ENCODE measurements at regions not wholly inside any gene's neighbourhood (a gene's known extent, or its start where the extent isn't known, plus 50 kb on each side); places are given as distances from the start of the nearest gene placed in this dataset.
"Not testable (repeated sequence)": the region's sequence is repeated elsewhere in the genome, so short reads cannot be mapped to it uniquely, and the experiment has no call there.

DNA sequence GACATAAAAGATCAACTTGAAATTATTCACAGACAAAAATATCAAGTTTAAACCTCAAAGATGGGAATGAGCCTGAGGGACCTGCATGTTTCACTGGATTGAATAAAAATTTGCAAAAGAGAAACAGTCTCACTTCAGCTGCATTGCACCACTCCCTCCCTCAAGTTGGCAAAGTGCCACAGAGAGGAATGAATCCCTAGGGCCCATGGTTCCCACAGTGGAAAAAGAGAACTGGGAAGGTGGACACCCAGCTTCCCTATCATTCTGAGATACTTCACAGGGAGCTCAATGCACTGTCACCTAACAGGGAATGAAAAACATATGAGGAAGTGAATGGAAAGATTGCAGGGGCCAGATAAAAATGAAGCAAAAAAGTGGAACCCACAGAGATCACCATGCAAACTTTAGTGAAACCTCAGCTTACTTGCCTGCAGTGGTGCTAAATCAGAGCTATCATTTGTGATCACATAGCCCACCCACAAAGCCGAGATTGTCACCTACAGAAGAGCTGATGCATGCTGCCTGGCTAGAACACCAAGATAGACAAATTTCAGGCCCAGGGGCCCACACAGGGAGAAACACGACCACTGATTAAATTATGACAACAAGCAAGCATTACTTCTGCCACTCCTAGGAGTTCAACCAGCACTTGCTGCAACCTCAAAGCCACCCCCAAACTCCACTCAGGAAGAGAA is 911.3 kb downstream of the LRFN5 start:
- Histone ChIP-seq H3K36me3 (replicated peaks) (no peaks in the 10 kb centered on the region), H3K4me3 (no peak overlapping the region), H3K4me1 (no peaks in the 10 kb centered on the region), H3K27me3 (ENCODE audit: low read depth) (no peaks in the 10 kb centered on the region), H3K9me3 (no peaks in the 10 kb centered on the region)
- in situ Hi-C loops (cut with MboI; ENCODE audit: low sequenced_read_pairs), result no loop called here
- DNase-seq (ENCODE audit: low spot score in 2 of 2), result peak in 1 of 2 experiments; percentile 10

DNA sequence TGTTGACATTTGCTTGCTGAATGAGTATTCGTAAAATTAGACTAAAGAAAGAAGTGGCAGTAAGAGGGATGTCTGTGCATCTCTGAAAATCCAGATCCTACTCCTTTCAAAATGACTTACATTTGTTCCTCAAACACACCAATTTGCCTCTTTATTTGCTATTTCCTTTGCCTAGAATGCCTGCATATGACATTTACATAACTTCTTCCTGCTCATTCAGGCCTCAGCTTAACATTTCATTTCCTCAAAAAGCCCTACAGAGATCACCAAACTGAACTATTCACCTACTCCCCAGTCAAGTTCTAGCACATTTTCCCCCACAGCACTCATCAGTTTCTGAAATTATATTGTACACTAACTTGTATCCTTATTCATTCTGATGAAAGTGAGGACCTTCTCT is 907.2 kb downstream of the LRFN5 start:
- Histone ChIP-seq H3K27me3 (ENCODE audit: low read depth) (no peaks in the 10 kb centered on the region), H3K4me1 (no peaks in the 10 kb centered on the region), H3K4me3 (no peak overlapping the region), H3K36me3 (replicated peaks) (no peaks in the 10 kb centered on the region), H3K9me3 (no peaks in the 10 kb centered on the region)
- no peak for DNase-seq (ENCODE audit: low spot score in 2 of 2)
- in situ Hi-C loops (cut with MboI; ENCODE audit: low sequenced_read_pairs), result no loop called here

DNA sequence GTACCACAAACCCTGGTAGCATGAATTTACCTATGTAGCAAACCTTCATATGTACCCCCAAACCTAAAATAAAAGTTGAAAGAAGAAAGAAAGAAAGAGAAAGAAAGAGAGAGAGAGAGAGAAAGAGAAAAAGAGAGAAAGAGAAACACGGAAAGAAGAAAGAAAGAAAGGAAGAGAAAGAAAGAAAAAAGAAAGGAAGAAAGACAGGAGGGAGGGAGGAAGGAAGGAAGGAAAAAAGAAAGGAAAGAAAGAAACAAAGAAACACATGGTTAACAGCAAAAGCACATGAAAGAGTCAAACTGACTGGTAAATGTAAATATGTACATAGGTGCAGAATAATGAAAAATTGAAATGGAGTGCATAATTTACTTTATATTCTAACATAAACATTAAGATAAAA is 903.4 kb downstream of the LRFN5 start:
- Histone ChIP-seq H3K4me1 (no peaks in the 10 kb centered on the region), H3K9me3 (no peaks in the 10 kb centered on the region), H3K27me3 (ENCODE audit: low read depth) (no peaks in the 10 kb centered on the region), H3K4me3 (no peak overlapping the region), H3K36me3 (replicated peaks) (no peaks in the 10 kb centered on the region)
- DNase-seq (ENCODE audit: low spot score in 2 of 2), result no peak
- in situ Hi-C loops (cut with MboI; ENCODE audit: low sequenced_read_pairs), result no loop called here

DNA sequence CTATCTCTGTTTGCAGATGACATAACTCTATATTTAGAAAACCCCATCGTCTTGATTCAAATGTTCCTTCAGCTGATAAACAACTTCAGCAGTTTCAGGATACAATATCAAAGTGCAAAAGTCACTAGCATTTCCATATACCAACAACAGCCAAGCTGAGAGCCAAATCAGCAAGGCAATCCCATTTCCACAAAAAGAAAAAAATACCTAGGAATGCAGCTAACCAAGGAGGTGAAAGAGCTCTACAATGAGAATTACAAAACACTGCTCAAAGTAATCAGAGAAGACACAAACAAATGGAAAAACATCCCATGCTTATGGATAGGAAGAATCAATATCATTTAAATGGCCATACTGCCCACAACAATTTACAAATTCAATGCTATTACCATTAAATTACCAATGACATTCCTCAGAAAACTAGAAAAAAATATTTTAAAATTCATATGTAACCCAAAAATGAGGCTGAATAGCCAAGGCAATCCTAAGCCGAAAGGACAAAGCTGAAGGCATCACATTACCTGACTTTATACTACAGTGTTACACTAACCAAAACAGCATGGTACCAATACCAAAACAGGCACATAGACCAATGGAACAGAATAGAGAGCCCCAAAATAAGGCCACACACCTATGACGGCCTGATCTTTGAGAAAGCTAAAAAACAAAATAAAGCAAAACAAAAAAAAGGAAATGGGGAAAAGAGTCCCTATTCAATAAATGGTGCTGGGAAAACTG is 901.7 kb downstream of the LRFN5 start:
- Histone ChIP-seq H3K4me3 (no peak overlapping the region), H3K36me3 (replicated peaks) (no peaks in the 10 kb centered on the region), H3K4me1 (no peaks in the 10 kb centered on the region), H3K27me3 (ENCODE audit: low read depth) (no peaks in the 10 kb centered on the region), H3K9me3 (no peaks in the 10 kb centered on the region)
- no peak for DNase-seq (ENCODE audit: low spot score in 2 of 2)
- in situ Hi-C loops (cut with MboI; ENCODE audit: low sequenced_read_pairs), result no loop called here

DNA sequence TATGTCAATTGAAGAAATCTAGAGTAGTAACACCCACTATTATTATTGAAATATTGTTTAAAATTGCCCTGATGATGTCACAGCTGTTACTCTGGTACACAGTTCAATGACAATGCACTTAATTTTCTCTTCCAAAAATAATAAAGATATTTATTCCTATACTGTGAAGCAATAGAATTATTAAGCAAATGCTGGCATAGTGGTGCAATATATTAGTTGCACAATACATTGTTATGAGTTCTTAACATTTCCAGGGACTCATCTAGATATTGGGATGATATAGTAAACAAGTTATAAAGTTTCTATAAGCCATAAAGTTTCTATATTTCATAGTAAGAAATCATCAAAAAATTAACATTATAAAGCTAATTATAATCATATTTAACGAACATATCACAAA is 897.8 kb downstream of the LRFN5 start:
- Histone ChIP-seq H3K27me3 (ENCODE audit: low read depth) (no peaks in the 10 kb centered on the region), H3K4me3 (no peak overlapping the region), H3K4me1 (no peaks in the 10 kb centered on the region), H3K9me3 (no peaks in the 10 kb centered on the region), H3K36me3 (replicated peaks) (no peaks in the 10 kb centered on the region)
- in situ Hi-C loops (cut with MboI; ENCODE audit: low sequenced_read_pairs), result no loop called here
- no peak for DNase-seq (ENCODE audit: low spot score in 2 of 2)

DNA sequence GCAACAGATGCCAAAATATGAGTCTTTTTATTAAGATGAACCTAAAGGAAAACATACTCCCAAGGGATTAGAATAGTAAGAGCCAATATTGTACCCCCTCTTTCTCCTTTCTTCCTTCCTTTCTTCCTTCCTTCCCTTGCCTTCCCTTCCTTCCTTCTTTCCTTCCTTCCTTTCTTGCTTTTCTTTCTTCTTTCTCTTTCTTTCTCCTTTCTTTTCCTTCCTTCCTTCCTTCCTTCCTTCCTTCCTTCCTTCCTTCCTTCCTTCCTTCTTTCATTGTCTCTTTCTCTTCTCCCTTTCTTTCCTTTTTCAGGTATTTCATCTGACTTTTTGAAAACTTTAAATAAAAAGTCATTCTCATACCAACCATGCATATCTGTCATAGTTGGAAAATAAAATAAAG is 892.5 kb downstream of the LRFN5 start:
- no peaks in the 10 kb centered on the region for H3K9me3 ChIP-seq
- no peak overlapping the region for H3K4me3 ChIP-seq
- in situ Hi-C loops (cut with MboI; ENCODE audit: low sequenced_read_pairs), result no loop called here
- no peak for DNase-seq (ENCODE audit: low spot score in 2 of 2)
- H3K27me3 ChIP-seq (ENCODE audit: low read depth), result no peaks in the 10 kb centered on the region
- H3K36me3 ChIP-seq (replicated peaks), result no peaks in the 10 kb centered on the region
- no peaks in the 10 kb centered on the region for H3K4me1 ChIP-seq

DNA sequence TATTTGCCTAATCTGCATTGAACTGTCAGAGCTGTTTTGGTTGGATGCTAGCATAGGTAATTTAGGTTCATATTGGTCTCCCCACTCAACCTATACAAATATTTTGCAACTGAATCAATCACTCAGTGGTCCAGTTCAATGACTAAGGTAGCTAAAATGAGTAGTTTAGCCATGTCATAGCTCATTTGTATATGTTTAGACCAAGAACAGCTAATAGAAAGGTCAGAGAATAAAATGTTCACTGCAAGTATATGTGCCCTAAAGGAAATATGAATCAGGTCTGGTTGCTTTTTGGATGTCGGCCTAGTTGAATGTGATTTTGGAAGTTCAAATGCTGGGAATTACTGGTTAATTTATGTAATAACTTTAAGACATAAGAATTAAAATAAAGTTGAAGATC is 883.9 kb downstream of the LRFN5 start:
- DNase-seq (ENCODE audit: low spot score in 2 of 2), result no peak
- Histone ChIP-seq H3K27me3 (ENCODE audit: low read depth) (no peaks in the 10 kb centered on the region), H3K36me3 (replicated peaks) (no peaks in the 10 kb centered on the region), H3K9me3 (no peaks in the 10 kb centered on the region), H3K4me1 (no peaks in the 10 kb centered on the region), H3K4me3 (no peak overlapping the region)
- in situ Hi-C loops (cut with MboI; ENCODE audit: low sequenced_read_pairs), result no loop called here

DNA sequence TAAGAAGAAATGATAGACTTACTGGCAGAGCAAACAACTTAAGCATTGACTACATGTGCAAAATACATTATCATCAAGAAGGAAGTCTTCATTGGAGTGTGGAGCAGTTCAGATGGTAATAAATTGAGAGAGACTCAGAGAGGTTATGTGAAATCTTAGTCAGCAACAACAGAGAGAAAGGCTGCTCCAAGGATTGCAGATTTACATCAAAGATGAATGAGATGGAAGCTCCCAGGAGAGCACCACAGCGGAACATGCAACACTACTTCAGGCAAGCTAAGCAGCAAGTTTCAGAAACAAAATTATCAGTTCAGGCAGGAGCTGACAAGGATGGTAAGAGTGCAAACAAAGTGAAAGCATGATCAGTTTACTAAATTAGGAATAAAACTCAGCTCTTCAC is 882.3 kb downstream of the LRFN5 start:
- H3K27me3 ChIP-seq (ENCODE audit: low read depth), result no peaks in the 10 kb centered on the region
- in situ Hi-C loops (cut with MboI; ENCODE audit: low sequenced_read_pairs), result no loop called here
- no peaks in the 10 kb centered on the region for H3K36me3 ChIP-seq (replicated peaks)
- H3K9me3 ChIP-seq, result no peaks in the 10 kb centered on the region
- no peak overlapping the region for H3K4me3 ChIP-seq
- H3K4me1 ChIP-seq, result no peaks in the 10 kb centered on the region
- no peak for DNase-seq (ENCODE audit: low spot score in 2 of 2)

DNA sequence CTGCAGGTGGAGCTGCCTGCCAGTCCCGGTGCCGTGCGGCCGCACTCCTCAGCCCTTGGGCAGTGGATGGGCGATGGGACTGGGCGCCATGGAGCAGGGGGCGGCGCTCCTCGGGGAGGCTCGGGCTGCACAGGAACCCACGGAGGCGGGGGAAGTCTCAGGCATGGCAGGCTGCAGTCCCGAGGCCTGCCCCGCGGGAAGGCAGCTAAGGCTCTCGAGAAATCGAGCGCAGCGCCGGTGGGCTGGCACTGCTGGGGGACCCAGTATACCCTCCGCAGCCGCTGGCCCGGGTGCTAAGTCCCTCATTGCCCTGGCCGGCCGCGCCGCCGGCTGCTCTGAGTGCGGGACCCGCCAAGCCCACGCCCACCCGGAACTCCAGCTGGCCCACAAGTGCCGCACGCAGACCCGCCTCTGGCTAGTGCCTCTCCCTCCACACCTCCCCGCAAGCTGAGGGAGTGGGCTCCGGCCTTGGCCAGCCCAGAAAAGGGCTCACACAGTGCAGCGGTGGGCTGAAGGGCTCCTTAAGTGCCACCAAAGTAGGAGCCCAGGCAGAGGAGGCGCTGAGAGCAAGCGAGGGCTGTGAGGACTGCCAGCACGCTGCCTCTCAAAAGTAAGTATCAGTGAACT is 875.8 kb downstream of the LRFN5 start:
- H3K9me3 ChIP-seq; H3K4me1 ChIP-seq; DNase-seq (ENCODE audit: low spot score in 2 of 2); H3K27me3 ChIP-seq (ENCODE audit: low read depth); H3K4me3 ChIP-seq; in situ Hi-C loops (cut with MboI; ENCODE audit: low sequenced_read_pairs); H3K36me3 ChIP-seq (replicated peaks): not testable (repeated sequence)

DNA sequence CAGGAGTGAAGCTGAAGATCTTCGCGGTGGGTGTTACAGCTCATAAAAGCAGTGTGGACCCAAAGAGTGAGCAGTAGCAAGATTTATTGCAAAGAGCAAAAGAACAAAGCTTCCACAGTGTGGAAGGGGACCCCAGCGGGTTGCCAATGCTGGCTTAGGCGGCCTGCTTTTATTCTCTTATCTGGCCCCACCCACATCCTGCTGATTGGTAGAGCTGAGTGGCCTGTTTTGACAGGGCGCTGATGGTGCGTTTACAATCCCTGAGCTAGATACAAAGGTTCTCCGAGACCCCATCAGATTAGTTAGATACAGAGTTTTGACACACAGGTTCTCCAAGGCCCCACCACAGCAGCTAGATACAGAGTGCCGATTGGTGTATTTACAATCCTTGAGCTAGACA is 875.0 kb downstream of the LRFN5 start:
- H3K36me3 ChIP-seq (replicated peaks); H3K4me1 ChIP-seq; H3K9me3 ChIP-seq; H3K27me3 ChIP-seq (ENCODE audit: low read depth); DNase-seq (ENCODE audit: low spot score in 2 of 2); in situ Hi-C loops (cut with MboI; ENCODE audit: low sequenced_read_pairs); H3K4me3 ChIP-seq: not testable (repeated sequence)

DNA sequence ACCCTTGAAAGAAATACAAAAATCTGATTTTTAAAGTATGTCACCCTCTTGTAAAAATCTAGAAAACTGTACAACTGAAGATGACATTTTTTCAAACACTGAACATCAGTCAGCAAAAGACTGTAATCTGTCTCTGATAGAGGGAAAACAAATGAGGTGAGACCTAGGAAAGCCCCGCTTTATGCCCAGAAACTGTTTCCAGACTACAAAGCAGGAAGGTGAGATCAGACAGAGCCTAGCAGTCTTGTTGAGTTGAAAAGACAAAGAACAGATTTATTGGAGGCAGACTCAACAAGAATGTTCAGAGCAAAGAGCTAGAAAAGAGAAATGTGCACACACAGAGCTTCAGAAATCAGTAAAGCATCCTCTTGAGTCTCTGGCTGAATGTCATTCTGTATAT is 873.6 kb downstream of the LRFN5 start:
- in situ Hi-C loops (cut with MboI; ENCODE audit: low sequenced_read_pairs), result no loop called here
- Histone ChIP-seq H3K4me3 (no peak overlapping the region), H3K9me3 (no peaks in the 10 kb centered on the region), H3K36me3 (replicated peaks) (no peaks in the 10 kb centered on the region), H3K27me3 (ENCODE audit: low read depth) (no peaks in the 10 kb centered on the region), H3K4me1 (no peaks in the 10 kb centered on the region)
- no peak for DNase-seq (ENCODE audit: low spot score in 2 of 2)

DNA sequence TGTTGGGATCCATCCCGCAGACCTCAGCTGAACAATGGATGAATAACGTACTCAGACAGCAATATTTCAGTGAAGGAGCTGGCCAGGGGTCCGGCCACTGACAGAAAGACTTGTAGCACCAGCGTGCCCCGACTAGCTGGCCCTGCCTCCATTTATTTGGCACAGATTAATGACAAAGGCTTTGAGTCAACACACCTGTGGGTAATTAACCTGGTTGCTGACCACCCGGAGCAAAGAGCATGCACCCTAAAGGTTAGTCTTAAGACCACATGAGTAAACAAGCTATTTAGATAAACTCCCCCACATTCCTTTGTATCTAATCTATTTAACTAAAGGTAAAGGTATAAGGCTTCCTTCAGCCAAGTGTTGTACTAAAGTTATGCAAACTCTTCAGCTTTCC is 868.6 kb downstream of the LRFN5 start:
- no peaks in the 10 kb centered on the region for H3K36me3 ChIP-seq (replicated peaks)
- no peak for DNase-seq (ENCODE audit: low spot score in 2 of 2)
- in situ Hi-C loops (cut with MboI; ENCODE audit: low sequenced_read_pairs), result no loop called here
- no peaks in the 10 kb centered on the region for H3K27me3 ChIP-seq (ENCODE audit: low read depth)
- H3K9me3 ChIP-seq, result no peaks in the 10 kb centered on the region
- no peak overlapping the region for H3K4me3 ChIP-seq
- H3K4me1 ChIP-seq, result no peaks in the 10 kb centered on the region

DNA sequence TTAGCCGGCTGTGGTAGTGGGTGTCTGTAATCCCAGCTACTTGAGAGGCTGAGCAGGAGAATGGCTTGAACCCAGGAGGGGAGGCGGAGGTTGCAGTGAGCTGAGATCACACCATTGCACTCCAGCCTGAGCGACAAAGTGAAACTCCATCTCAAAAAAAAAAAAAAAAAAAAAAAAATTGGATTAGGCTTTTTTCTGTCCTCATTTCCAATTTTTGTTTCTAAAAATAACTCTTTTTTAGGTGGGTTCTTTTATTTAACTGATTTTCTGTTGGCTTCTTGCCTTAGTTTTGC is 863.7 kb downstream of the LRFN5 start:
- no peaks in the 10 kb centered on the region for H3K36me3 ChIP-seq (replicated peaks)
- no peaks in the 10 kb centered on the region for H3K27me3 ChIP-seq (ENCODE audit: low read depth)
- H3K4me1 ChIP-seq, result no peaks in the 10 kb centered on the region
- H3K9me3 ChIP-seq, result no peaks in the 10 kb centered on the region
- H3K4me3 ChIP-seq, result no peak overlapping the region
- in situ Hi-C loops (cut with MboI; ENCODE audit: low sequenced_read_pairs), result no loop called here
- DNase-seq (ENCODE audit: low spot score in 2 of 2), result no peak

DNA sequence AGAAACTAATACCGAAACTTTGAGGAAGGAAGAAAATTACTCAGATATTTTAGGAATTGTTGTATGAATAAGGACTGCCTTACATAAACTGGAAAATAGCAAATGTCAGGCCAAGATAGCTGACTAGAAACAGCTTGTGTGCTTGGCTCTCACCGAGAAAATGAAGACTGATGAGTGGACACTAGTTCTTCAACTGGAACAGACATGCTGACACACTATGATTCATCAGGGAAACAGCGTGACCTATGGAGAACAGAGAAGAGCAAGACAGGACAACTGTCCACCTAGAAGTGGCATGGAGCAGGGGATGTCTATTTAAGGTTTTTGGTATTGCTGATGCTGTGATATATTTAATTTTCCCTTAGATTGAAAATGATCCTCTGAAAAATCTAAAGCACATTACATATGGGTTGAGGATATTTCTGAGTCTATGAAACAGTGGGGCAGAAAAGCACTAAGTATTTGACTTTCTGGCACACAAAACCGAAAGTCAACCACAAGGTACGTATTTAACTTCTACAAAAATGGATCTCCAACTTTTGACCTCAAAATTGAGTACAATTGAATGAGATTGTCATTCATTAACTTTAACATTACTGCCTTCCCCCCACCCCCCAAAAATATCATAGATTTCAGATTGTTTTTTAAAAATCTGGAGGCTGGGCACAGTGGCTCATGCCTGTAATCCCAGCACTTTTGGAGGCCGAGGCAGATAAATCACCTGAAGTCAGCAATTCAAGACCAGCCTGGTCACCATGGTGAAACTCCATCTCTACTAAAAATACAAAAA is 863.2 kb downstream of the LRFN5 start:
- H3K9me3 ChIP-seq, result no peaks in the 10 kb centered on the region
- H3K4me3 ChIP-seq, result no peak overlapping the region
- H3K36me3 ChIP-seq (replicated peaks), result no peaks in the 10 kb centered on the region
- in situ Hi-C loops (cut with MboI; ENCODE audit: low sequenced_read_pairs), result no loop called here
- H3K27me3 ChIP-seq (ENCODE audit: low read depth), result no peaks in the 10 kb centered on the region
- no peaks in the 10 kb centered on the region for H3K4me1 ChIP-seq
- DNase-seq (ENCODE audit: low spot score in 2 of 2), result no peak

Data from HAP-1 (cell line).